ENCODE measurements at regions not wholly inside any gene's neighbourhood (a gene's known extent, or its start where the extent isn't known, plus 50 kb on each side); places are given as distances from the start of the nearest gene placed in this dataset.

DNA sequence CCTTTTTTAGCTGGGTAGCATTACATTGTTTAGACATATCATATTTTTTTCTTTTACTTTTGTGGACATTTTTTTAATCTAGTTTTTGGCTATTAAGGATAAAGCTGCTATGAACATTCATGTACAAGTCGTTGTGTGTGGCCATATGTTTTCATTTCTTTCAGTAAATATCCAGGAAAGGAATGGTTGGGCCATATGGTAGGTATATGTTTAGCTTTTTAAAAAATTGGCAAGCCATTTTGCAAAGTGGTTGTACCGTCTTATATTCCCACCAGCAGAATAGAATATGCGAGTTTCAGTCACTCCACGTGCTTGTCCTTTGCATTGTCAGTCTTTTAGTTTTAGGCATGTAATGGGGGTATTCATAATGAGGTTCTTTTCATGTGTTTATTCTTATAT lies 106.3 kb upstream of the NOX3 start:
- no peak for TF ChIP-seq EZH2 (optimal IDR thresholded peaks at IDR 0.05; ENCODE audit: low read depth, low read length)
- TF ChIP-seq, protein P1, sequence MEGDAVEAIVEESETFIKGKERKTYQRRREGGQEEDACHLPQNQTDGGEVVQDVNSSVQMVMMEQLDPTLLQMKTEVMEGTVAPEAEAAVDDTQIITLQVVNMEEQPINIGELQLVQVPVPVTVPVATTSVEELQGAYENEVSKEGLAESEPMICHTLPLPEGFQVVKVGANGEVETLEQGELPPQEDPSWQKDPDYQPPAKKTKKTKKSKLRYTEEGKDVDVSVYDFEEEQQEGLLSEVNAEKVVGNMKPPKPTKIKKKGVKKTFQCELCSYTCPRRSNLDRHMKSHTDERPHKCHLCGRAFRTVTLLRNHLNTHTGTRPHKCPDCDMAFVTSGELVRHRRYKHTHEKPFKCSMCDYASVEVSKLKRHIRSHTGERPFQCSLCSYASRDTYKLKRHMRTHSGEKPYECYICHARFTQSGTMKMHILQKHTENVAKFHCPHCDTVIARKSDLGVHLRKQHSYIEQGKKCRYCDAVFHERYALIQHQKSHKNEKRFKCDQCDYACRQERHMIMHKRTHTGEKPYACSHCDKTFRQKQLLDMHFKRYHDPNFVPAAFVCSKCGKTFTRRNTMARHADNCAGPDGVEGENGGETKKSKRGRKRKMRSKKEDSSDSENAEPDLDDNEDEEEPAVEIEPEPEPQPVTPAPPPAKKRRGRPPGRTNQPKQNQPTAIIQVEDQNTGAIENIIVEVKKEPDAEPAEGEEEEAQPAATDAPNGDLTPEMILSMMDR (IDR thresholded peaks at IDR 0.05; ENCODE audit: low read length), result no peak
